CD4-positive, alpha-beta memory T cell (primary cell): ENCODE measurements at regions not wholly inside any gene's neighbourhood (a gene's known extent, or its start where the extent isn't known, plus 50 kb on each side); places are given as distances from the start of the nearest gene placed in this dataset.

ENCODE experiments used
- CTCF ChIA-PET: fragments of 350-600 bp; sonication (Branson Sonifier 250); formaldehyde crosslinking; loops from one replicate; lab custom pipeline; 2021; ENCODE audit warnings: inconsistent platforms; ENCODE audit not compliant: partially characterized antibody; lab: Charles Lee
- POLR2A ChIA-PET: fragments of 350-600 bp; sonication (Branson Sonifier 250); formaldehyde crosslinking; loops from one replicate; lab custom pipeline; 2021; ENCODE audit not compliant: partially characterized antibody; lab: Charles Lee
- DNase-seq, 5 donors: peaks; one replicate each; pipeline versions ENCODE4 v3.0.0 to v3.0.0-alpha.2; 2020 to 2022; ENCODE audit warnings: mixed read lengths in 1 of 5
- H3K27ac ChIP-seq: one replicate; pipeline ENCODE4 v1.7.0; 2013; ENCODE audit warnings: low read depth, low read length
- H3K27me3 ChIP-seq: 2 replicates; pipeline ENCODE4 v1.7.0; 2013; ENCODE audit warnings: mild to moderate bottlenecking, low read length, moderate library complexity; ENCODE audit not compliant: insufficient read depth
- H3K36me3 ChIP-seq: 2 replicates; pipeline ENCODE4 v1.7.0; 2013; ENCODE audit warnings: mild to moderate bottlenecking, low read length, moderate library complexity; ENCODE audit not compliant: insufficient read depth
- H3K4me1 ChIP-seq: 2 replicates; pipeline ENCODE4 v1.7.0; 2013; ENCODE audit warnings: mild to moderate bottlenecking, low read length, moderate library complexity; ENCODE audit not compliant: insufficient read depth
- H3K4me3 ChIP-seq, 2 donors: one replicate each; pipeline ENCODE4 v1.7.0; 2013; ENCODE audit warnings: low read length in 2 of 2, mild to moderate bottlenecking in 1 of 2
- H3K9me3 ChIP-seq, 2 donors: one replicate each; pipeline ENCODE4 v1.7.0; 2013; ENCODE audit warnings: low read length in 2 of 2, control low read depth in 1 of 2; ENCODE audit not compliant: control insufficient read depth in 1 of 2
- H3K27ac Mint-ChIP-seq, 7 donors: one replicate each; pipeline ENCODE4 v1.8.0; 2020 to 2021; ENCODE audit warnings: mixed read lengths in 7 of 7, mild to moderate bottlenecking in 6 of 7, inconsistent platforms in 3 of 7, moderate library complexity in 3 of 7
- H3K27me3 Mint-ChIP-seq, 2 donors: one replicate each; pipeline ENCODE4 v1.8.0; 2020 to 2021; ENCODE audit warnings: mixed read lengths in 2 of 2
- H3K36me3 Mint-ChIP-seq, 2 donors: one replicate each; pipeline ENCODE4 v1.8.0; 2020 to 2021; ENCODE audit warnings: mixed read lengths in 2 of 2, inconsistent platforms in 1 of 2, mild to moderate bottlenecking in 1 of 2
- H3K4me1 Mint-ChIP-seq, 4 donors: one replicate each; pipeline ENCODE4 v1.8.0; 2020 to 2021; ENCODE audit warnings: mixed read lengths in 4 of 4, mild to moderate bottlenecking in 1 of 4
- H3K4me3 Mint-ChIP-seq, 8 donors: one replicate each; pipeline ENCODE4 v1.8.0; 2020 to 2021; ENCODE audit warnings: mixed read lengths in 8 of 8, mild to moderate bottlenecking in 7 of 8, moderate library complexity in 6 of 8, inconsistent platforms in 3 of 8
- H3K9me3 Mint-ChIP-seq, 8 donors: one replicate each; pipeline ENCODE4 v1.8.0; 2020 to 2021; ENCODE audit warnings: mixed read lengths in 8 of 8, mild to moderate bottlenecking in 5 of 8, inconsistent platforms in 3 of 8, moderate library complexity in 1 of 8
- intact Hi-C: fragments of 100-400 bp; cut with micrococcal nuclease; formaldehyde crosslinking; loops from one replicate; pipeline ENCODE4 v1.15.1; 2023

- no peaks in the 10 kb centered on the region for H3K4me1 Mint-ChIP-seq
- no peak for DNase-seq
- no peak overlapping the region for H3K27ac Mint-ChIP-seq
- H3K36me3 ChIP-seq = no peaks in the 10 kb centered on the region
- no peaks in the 10 kb centered on the region for H3K27me3 ChIP-seq
- no peak overlapping the region for H3K27ac ChIP-seq
- no peak overlapping the region for H3K4me3 Mint-ChIP-seq
- H3K9me3 ChIP-seq = no peaks in the 10 kb centered on the region
- H3K4me3 ChIP-seq = no peak overlapping the region
- intact Hi-C loops = no loop called here
- H3K9me3 Mint-ChIP-seq = peaks cover 0 to 1% (median 0%) of the 10 kb centered on the region in 8 donors
- peaks cover 7 to 20% of the 10 kb centered on the region in 2 donors for H3K27me3 Mint-ChIP-seq
- H3K36me3 Mint-ChIP-seq = no peaks in the 10 kb centered on the region
- POLR2A ChIA-PET = no interaction called here
- no peaks in the 10 kb centered on the region for H3K4me1 ChIP-seq
- CTCF ChIA-PET = interaction anchor here (1.3 kb wide), 1 partner anchor 9 kb away, joined by 3 read pairs; no protein-coding TSS in a partner anchor
Measured at GRCh38 chr10:78703593-78703992, 365.2 kb upstream of the ZMIZ1 start.

GRCh38 chr10:78706256-78706655, 362.5 kb upstream of the ZMIZ1 start:
- H3K36me3 ChIP-seq = no peaks in the 10 kb centered on the region
- CTCF ChIA-PET = no interaction called here
- no peaks in the 10 kb centered on the region for H3K4me1 Mint-ChIP-seq

GRCh38 chr10:78706726-78707540, 361.8 kb upstream of the ZMIZ1 start:
- no peak overlapping the region for H3K4me3 ChIP-seq
- no peaks in the 10 kb centered on the region for H3K27me3 ChIP-seq
- no peak overlapping the region for H3K27ac ChIP-seq
- CTCF ChIA-PET = no interaction called here
- H3K27ac Mint-ChIP-seq = no peak overlapping the region
- H3K36me3 Mint-ChIP-seq = no peaks in the 10 kb centered on the region
- peaks cover 0 to 1% (median 0%) of the 10 kb centered on the region in 8 donors for H3K9me3 Mint-ChIP-seq
- no peak for DNase-seq
- no peak overlapping the region for H3K4me3 Mint-ChIP-seq
- H3K27me3 Mint-ChIP-seq = peaks cover 4 to 14% of the 10 kb centered on the region in 2 donors
- no peaks in the 10 kb centered on the region for H3K4me1 ChIP-seq
- no peaks in the 10 kb centered on the region for H3K36me3 ChIP-seq
- POLR2A ChIA-PET = no interaction called here
- intact Hi-C loops = no loop called here
- H3K4me1 Mint-ChIP-seq = no peaks in the 10 kb centered on the region
- no peaks in the 10 kb centered on the region for H3K9me3 ChIP-seq

More at GRCh38 chr10:78706256-78706655, 362.5 kb upstream of the ZMIZ1 start:
- Mint-ChIP-seq H3K27me3 (peaks cover 9 to 18% of the 10 kb centered on the region in 2 donors), H3K27ac (no peak overlapping the region), H3K4me3 (no peak overlapping the region), H3K36me3 (no peaks in the 10 kb centered on the region), H3K9me3 (peaks cover 0 to 1% (median 0%) of the 10 kb centered on the region in 8 donors)
- DNase-seq = no peak
- intact Hi-C loops = no loop called here
- Histone ChIP-seq H3K4me3 (no peak overlapping the region), H3K4me1 (no peaks in the 10 kb centered on the region), H3K9me3 (no peaks in the 10 kb centered on the region), H3K27ac (no peak overlapping the region), H3K27me3 (no peaks in the 10 kb centered on the region)
- POLR2A ChIA-PET = no interaction called here

- Mint-ChIP-seq H3K36me3 (no peaks in the 10 kb centered on the region), H3K27ac (no peak overlapping the region), H3K9me3 (peaks cover 0 to 1% (median 0%) of the 10 kb centered on the region in 8 donors), H3K4me3 (no peak overlapping the region), H3K4me1 (no peaks in the 10 kb centered on the region), H3K27me3 (peaks cover 2 to 12% of the 10 kb centered on the region in 2 donors)
- no peak overlapping the region for H3K27ac ChIP-seq
- POLR2A ChIA-PET = no interaction called here
- no peaks in the 10 kb centered on the region for H3K9me3 ChIP-seq
- H3K4me1 ChIP-seq = no peaks in the 10 kb centered on the region
- intact Hi-C loops = no loop called here
- H3K4me3 ChIP-seq = no peak overlapping the region
- CTCF ChIA-PET = no interaction called here
- H3K36me3 ChIP-seq = no peaks in the 10 kb centered on the region
- no peaks in the 10 kb centered on the region for H3K27me3 ChIP-seq
- no peak for DNase-seq
Measured at GRCh38 chr10:78707745-78708144, 361.0 kb upstream of the ZMIZ1 start.

GRCh38 chr10:78712147-78712546, 356.6 kb upstream of the ZMIZ1 start:
- Mint-ChIP-seq H3K27me3 (peaks cover 4 to 12% of the 10 kb centered on the region in 2 donors), H3K4me1 (no peaks in the 10 kb centered on the region), H3K4me3 (no peak overlapping the region), H3K36me3 (no peaks in the 10 kb centered on the region), H3K27ac (no peak overlapping the region), H3K9me3 (no peaks in the 10 kb centered on the region)
- DNase-seq = no peak
- H3K27ac ChIP-seq = no peak overlapping the region
- intact Hi-C loops = no loop called here
- H3K4me3 ChIP-seq = no peak overlapping the region
- ChIA-PET POLR2A (no interaction called here), CTCF (interaction anchor here (1.2 kb wide), 1 partner anchor 9 kb away, joined by 3 read pairs; no protein-coding TSS in a partner anchor)
- no peaks in the 10 kb centered on the region for H3K9me3 ChIP-seq
- no peaks in the 10 kb centered on the region for H3K36me3 ChIP-seq
- H3K27me3 ChIP-seq = no peaks in the 10 kb centered on the region
- no peaks in the 10 kb centered on the region for H3K4me1 ChIP-seq

- no peaks in the 10 kb centered on the region for H3K36me3 Mint-ChIP-seq
- H3K27ac Mint-ChIP-seq = no peak overlapping the region
- H3K36me3 ChIP-seq = no peaks in the 10 kb centered on the region
- no peaks in the 10 kb centered on the region for H3K9me3 Mint-ChIP-seq
- H3K4me3 Mint-ChIP-seq = no peak overlapping the region
- H3K27me3 ChIP-seq = no peaks in the 10 kb centered on the region
- no peaks in the 10 kb centered on the region for H3K9me3 ChIP-seq
- H3K4me1 ChIP-seq = no peaks in the 10 kb centered on the region
- no peak overlapping the region for H3K4me3 ChIP-seq
- POLR2A ChIA-PET = no interaction called here
- H3K4me1 Mint-ChIP-seq = no peaks in the 10 kb centered on the region
- no peak overlapping the region for H3K27ac ChIP-seq
- peaks cover 5 to 12% of the 10 kb centered on the region in 2 donors for H3K27me3 Mint-ChIP-seq
- CTCF ChIA-PET = interaction anchor here (1.3 kb wide), 1 partner anchor 481 kb away, joined by 3 read pairs; no protein-coding TSS in a partner anchor
- intact Hi-C loops = no loop called here
- DNase-seq = no peak
Measured at GRCh38 chr10:78713659-78714058, 355.1 kb upstream of the ZMIZ1 start.

GRCh38 chr10:78714225-78714624, 354.5 kb upstream of the ZMIZ1 start:
- Histone ChIP-seq H3K9me3 (no peaks in the 10 kb centered on the region), H3K4me1 (no peaks in the 10 kb centered on the region), H3K36me3 (no peaks in the 10 kb centered on the region), H3K4me3 (no peak overlapping the region), H3K27ac (no peak overlapping the region), H3K27me3 (no peaks in the 10 kb centered on the region)
- POLR2A ChIA-PET = no interaction called here
- no peaks in the 10 kb centered on the region for H3K9me3 Mint-ChIP-seq
- H3K4me3 Mint-ChIP-seq = no peak overlapping the region
- no peaks in the 10 kb centered on the region for H3K4me1 Mint-ChIP-seq
- CTCF ChIA-PET = interaction anchor here (0.5 to 1.3 kb wide), 2 partner anchors 46 to 480 kb away, joined by 3 read pairs; no protein-coding TSS in a partner anchor
- no peak for DNase-seq
- H3K27me3 Mint-ChIP-seq = peaks cover 5 to 10% of the 10 kb centered on the region in 2 donors
- H3K36me3 Mint-ChIP-seq = no peaks in the 10 kb centered on the region
- H3K27ac Mint-ChIP-seq = no peak overlapping the region
- intact Hi-C loops = no loop called here
